ENCODE measurements at regions not wholly inside any gene's neighbourhood (a gene's known extent, or its start where the extent isn't known, plus 50 kb on each side); places are given as distances from the start of the nearest gene placed in this dataset.

DNA sequence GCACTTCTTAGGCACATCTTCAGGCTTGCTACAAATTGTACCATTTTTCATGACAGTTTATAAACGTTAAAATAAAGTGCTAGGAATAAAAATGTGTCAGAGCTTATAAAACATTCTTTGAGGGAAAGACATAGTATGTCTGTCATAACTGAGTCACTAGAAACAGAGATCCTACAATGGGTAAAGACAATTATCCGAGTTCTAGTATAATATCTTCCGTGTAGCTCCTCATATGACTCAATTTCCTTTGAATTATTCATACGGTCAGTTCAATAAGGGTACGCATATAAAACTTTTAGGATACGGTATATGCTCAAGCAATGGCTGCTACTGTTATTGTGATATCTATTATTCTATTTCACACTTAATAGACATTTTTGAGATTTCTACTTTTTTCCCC, 349.1 kb downstream of the PCDH10 start:
- no TSS peak for BruUV-seq (replicated peaks)
- intact Hi-C loops (cut with micrococcal nuclease; ENCODE audit: unreplicated experiment) (no loop called here), in situ Hi-C loops (cut with HindIII; ENCODE audit: low pct_unique_long_range_greater_than_20kb, low sequenced_read_pairs) (no loop called here)

DNA sequence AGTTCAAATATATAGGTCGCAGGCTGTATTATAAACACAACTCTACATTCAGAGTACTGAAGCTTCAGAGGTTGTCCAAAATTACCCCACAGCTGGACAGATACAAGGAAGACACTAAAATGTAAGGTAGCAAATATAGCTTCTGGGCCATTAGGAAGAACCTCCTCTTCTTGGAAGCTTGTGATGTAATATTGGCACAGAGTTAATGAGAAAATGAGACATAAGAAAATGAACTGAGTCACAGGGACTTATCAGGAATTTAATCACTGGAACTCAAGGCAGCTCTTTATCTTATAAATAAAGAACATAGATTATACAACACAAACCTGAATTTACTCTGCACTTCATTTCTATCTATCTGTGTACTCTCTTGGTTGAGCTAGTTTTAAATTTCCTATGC, 344.7 kb downstream of the PCDH10 start:
- no peak for ATAC-seq
- Histone ChIP-seq H3K9me3 (ENCODE audit: control insufficient read depth, insufficient read depth, low read depth, low read length) (no peaks in the 10 kb centered on the region), H3K4me1 (ENCODE audit: control insufficient read depth, insufficient read depth, low read length) (no peaks in the 10 kb centered on the region), H3K27ac (ENCODE audit: low read length) (no peak overlapping the region), H3K36me3 (ENCODE audit: control insufficient read depth, insufficient read depth, low read length) (no peaks in the 10 kb centered on the region), H3K4me3 (ENCODE audit: low read depth in 2 of 2, low read length in 2 of 2) (no peak overlapping the region), H3K27me3 (ENCODE audit: control insufficient read depth, insufficient read depth, low read length) (no peaks in the 10 kb centered on the region)
- ChIA-PET CTCF (no interaction called here), POLR2A (no interaction called here)
- in situ Hi-C loops (cut with HindIII; ENCODE audit: low pct_unique_long_range_greater_than_20kb, low sequenced_read_pairs): no loop called here
- no peak for DNase-seq (ENCODE audit: low read depth, low spot score)
- no TSS peak for BruUV-seq (replicated peaks)
- TF ChIP-seq, protein P1, sequence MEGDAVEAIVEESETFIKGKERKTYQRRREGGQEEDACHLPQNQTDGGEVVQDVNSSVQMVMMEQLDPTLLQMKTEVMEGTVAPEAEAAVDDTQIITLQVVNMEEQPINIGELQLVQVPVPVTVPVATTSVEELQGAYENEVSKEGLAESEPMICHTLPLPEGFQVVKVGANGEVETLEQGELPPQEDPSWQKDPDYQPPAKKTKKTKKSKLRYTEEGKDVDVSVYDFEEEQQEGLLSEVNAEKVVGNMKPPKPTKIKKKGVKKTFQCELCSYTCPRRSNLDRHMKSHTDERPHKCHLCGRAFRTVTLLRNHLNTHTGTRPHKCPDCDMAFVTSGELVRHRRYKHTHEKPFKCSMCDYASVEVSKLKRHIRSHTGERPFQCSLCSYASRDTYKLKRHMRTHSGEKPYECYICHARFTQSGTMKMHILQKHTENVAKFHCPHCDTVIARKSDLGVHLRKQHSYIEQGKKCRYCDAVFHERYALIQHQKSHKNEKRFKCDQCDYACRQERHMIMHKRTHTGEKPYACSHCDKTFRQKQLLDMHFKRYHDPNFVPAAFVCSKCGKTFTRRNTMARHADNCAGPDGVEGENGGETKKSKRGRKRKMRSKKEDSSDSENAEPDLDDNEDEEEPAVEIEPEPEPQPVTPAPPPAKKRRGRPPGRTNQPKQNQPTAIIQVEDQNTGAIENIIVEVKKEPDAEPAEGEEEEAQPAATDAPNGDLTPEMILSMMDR (IDR thresholded peaks at IDR 0.05): no peak
- no peak for TF ChIP-seq TCF7L2 (IDR thresholded peaks at IDR 0.05; ENCODE audit: low read depth, low read length)
- no peak for TF ChIP-seq POLR2AphosphoS5 (IDR thresholded peaks at IDR 0.05; ENCODE audit: low read depth, low read length)
- TF ChIP-seq, protein P2, sequence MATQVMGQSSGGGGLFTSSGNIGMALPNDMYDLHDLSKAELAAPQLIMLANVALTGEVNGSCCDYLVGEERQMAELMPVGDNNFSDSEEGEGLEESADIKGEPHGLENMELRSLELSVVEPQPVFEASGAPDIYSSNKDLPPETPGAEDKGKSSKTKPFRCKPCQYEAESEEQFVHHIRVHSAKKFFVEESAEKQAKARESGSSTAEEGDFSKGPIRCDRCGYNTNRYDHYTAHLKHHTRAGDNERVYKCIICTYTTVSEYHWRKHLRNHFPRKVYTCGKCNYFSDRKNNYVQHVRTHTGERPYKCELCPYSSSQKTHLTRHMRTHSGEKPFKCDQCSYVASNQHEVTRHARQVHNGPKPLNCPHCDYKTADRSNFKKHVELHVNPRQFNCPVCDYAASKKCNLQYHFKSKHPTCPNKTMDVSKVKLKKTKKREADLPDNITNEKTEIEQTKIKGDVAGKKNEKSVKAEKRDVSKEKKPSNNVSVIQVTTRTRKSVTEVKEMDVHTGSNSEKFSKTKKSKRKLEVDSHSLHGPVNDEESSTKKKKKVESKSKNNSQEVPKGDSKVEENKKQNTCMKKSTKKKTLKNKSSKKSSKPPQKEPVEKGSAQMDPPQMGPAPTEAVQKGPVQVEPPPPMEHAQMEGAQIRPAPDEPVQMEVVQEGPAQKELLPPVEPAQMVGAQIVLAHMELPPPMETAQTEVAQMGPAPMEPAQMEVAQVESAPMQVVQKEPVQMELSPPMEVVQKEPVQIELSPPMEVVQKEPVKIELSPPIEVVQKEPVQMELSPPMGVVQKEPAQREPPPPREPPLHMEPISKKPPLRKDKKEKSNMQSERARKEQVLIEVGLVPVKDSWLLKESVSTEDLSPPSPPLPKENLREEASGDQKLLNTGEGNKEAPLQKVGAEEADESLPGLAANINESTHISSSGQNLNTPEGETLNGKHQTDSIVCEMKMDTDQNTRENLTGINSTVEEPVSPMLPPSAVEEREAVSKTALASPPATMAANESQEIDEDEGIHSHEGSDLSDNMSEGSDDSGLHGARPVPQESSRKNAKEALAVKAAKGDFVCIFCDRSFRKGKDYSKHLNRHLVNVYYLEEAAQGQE (IDR thresholded peaks at IDR 0.05; ENCODE audit: insufficient read depth in 1 of 2, low read depth in 2 of 2, low read length in 1 of 2): no peak
- no peak for TF ChIP-seq SIN3A (IDR thresholded peaks at IDR 0.05; ENCODE audit: borderline replicate concordance, insufficient read depth, low read depth, low read length)
- intact Hi-C loops (cut with micrococcal nuclease; ENCODE audit: unreplicated experiment): no loop called here

More for the DNA sequence above, 349.1 kb downstream of the PCDH10 start:
- H3K4me3 ChIP-seq (ENCODE audit: low read depth in 2 of 2, low read length in 2 of 2): no peak overlapping the region
- H3K9me3 ChIP-seq (ENCODE audit: control insufficient read depth, insufficient read depth, low read depth, low read length): no peaks in the 10 kb centered on the region
- TF ChIP-seq, protein P1 (IDR thresholded peaks at IDR 0.05): no peak
- TF ChIP-seq, protein P2 (IDR thresholded peaks at IDR 0.05; ENCODE audit: insufficient read depth in 1 of 2, low read depth in 2 of 2, low read length in 1 of 2): no peak
- no peak for TF ChIP-seq SIN3A (IDR thresholded peaks at IDR 0.05; ENCODE audit: borderline replicate concordance, insufficient read depth, low read depth, low read length)
- no peak for TF ChIP-seq TCF7L2 (IDR thresholded peaks at IDR 0.05; ENCODE audit: low read depth, low read length)
- no peak for TF ChIP-seq POLR2AphosphoS5 (IDR thresholded peaks at IDR 0.05; ENCODE audit: low read depth, low read length)
- no peaks in the 10 kb centered on the region for H3K4me1 ChIP-seq (ENCODE audit: control insufficient read depth, insufficient read depth, low read length)
- DNase-seq (ENCODE audit: low read depth, low spot score) (no peak), ATAC-seq (no peak)
- H3K36me3 ChIP-seq (ENCODE audit: control insufficient read depth, insufficient read depth, low read length): no peaks in the 10 kb centered on the region
- no peaks in the 10 kb centered on the region for H3K27me3 ChIP-seq (ENCODE audit: control insufficient read depth, insufficient read depth, low read length)
- ChIA-PET CTCF (no interaction called here), POLR2A (no interaction called here)
- no peak overlapping the region for H3K27ac ChIP-seq (ENCODE audit: low read length)

Measured in Panc1 (cell line).